ENCODE measurements at regions not wholly inside any gene's neighbourhood (a gene's known extent, or its start where the extent isn't known, plus 50 kb on each side); places are given as distances from the start of the nearest gene placed in this dataset.
"Not testable (repeated sequence)": the region's sequence is repeated elsewhere in the genome, so short reads cannot be mapped to it uniquely, and the experiment has no call there.

DNA sequence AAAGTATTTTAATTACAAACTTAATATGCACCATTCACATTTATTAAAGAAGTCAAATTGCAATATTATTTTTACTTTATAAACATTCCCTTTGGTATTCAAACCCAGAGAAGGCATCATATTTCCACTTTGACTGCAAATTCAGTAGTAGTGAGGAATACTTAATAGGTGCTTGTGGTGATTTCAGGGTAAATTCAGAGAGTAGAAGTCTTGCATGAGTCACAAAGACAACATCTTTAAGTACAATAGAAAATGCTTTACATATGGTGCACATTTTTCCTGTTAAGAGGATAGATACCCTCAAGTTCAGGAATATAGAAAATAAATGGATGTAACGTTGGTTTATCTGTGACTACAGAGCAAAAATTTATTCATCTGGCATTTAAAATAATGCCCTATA, 390.2 kb downstream of the TENT5A start:
- no peak for DNase-seq (ENCODE audit: low read depth)

GRCh38 chr6:81353262-81353661, 399.2 kb downstream of the TENT5A start:
- no peak for DNase-seq (ENCODE audit: low read depth)
- TF ChIP-seq CTCF (IDR thresholded peaks at IDR 0.05; ENCODE audit: insufficient read depth, low read length, poor library complexity, severe bottlenecking), result no peak
- Histone ChIP-seq H3K36me3 (ENCODE audit: control insufficient read depth, insufficient read depth, low read length) (no peaks in the 10 kb centered on the region), H3K4me3 (ENCODE audit: low read depth, low read length) (no peak overlapping the region), H3K27me3 (ENCODE audit: control insufficient read depth, insufficient read depth, low read length) (no peaks in the 10 kb centered on the region)

More for the DNA sequence above, 390.2 kb downstream of the TENT5A start:
- TF ChIP-seq CTCF (IDR thresholded peaks at IDR 0.05; ENCODE audit: insufficient read depth, low read length, poor library complexity, severe bottlenecking), result no peak
- Histone ChIP-seq H3K4me3 (ENCODE audit: low read depth, low read length) (no peak overlapping the region), H3K27me3 (ENCODE audit: control insufficient read depth, insufficient read depth, low read length) (no peaks in the 10 kb centered on the region), H3K36me3 (ENCODE audit: control insufficient read depth, insufficient read depth, low read length) (no peaks in the 10 kb centered on the region)

DNA sequence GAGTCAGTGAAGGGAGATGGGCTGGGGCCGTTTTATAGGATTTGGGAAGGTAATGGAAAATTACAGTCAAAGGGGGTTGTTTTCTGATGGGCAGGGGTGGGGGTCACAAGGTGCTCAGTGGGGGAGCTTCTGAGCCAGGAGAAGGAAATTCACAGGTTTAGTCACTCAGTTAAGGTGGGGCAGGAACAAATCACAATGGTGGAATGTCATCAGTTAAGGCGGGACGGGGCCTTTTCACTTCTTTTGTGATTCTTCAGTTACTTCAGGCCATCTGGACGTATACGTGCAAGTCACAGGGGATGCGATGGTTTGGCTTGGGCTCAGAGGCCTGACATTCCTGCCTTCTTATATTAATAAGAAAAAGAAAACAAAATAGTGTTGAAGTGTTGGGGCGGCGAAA, 408.5 kb downstream of the TENT5A start:
- not testable (repeated sequence) for H3K36me3 ChIP-seq (ENCODE audit: control insufficient read depth, insufficient read depth, low read length); DNase-seq (ENCODE audit: low read depth); H3K27me3 ChIP-seq (ENCODE audit: control insufficient read depth, insufficient read depth, low read length); H3K4me3 ChIP-seq (ENCODE audit: low read depth, low read length)

GRCh38 chr6:81340946-81341345, 411.5 kb downstream of the TENT5A start:
- Histone ChIP-seq H3K36me3 (ENCODE audit: control insufficient read depth, insufficient read depth, low read length) (no peaks in the 10 kb centered on the region), H3K27me3 (ENCODE audit: control insufficient read depth, insufficient read depth, low read length) (no peaks in the 10 kb centered on the region), H3K4me3 (ENCODE audit: low read depth, low read length) (no peak overlapping the region)
- DNase-seq (ENCODE audit: low read depth), result no peak
- no peak for TF ChIP-seq CTCF (IDR thresholded peaks at IDR 0.05; ENCODE audit: insufficient read depth, low read length, poor library complexity, severe bottlenecking)

DNA sequence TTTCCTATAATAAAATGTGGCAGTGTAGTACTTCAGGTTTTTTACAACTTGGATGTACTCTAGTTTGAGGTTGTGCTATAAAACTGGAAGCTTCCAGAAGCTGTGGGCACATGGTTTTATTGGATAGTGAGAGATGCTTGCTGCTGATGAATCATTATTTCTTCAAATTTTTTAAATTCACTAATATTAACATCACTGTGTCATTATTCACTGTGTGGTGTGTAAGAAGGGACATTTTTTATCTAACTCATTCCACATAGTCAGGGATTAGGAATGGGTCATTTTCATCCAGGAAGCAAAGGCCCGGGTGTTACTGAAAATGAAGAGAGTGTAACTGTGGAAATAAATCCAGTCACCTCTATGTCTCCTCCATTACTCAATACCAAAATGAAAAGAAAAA, 421.0 kb downstream of the TENT5A start:
- H3K4me3 ChIP-seq (ENCODE audit: low read depth, low read length), result no peak overlapping the region
- DNase-seq (ENCODE audit: low read depth), result no peak
- no peak for TF ChIP-seq CTCF (IDR thresholded peaks at IDR 0.05; ENCODE audit: insufficient read depth, low read length, poor library complexity, severe bottlenecking)
- H3K27me3 ChIP-seq (ENCODE audit: control insufficient read depth, insufficient read depth, low read length), result no peaks in the 10 kb centered on the region
- H3K36me3 ChIP-seq (ENCODE audit: control insufficient read depth, insufficient read depth, low read length), result no peaks in the 10 kb centered on the region

DNA sequence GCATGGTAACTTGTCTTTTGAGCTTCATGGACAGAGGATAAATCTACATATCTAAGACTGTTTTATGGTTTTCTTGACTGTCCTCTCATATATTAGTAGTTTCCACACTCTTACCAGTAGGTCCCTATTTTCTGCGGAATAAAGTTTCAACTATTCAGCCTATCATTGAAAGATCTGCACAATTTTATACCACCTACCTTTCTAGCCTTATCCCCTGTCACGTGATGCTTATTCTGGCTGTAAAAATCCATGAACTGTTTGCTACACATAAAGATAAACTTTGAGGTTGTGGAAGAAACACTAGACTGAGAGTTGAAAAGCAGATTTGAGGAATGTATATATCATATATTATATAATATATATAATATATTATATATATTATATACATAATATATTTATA, 423.8 kb downstream of the TENT5A start:
- Histone ChIP-seq H3K36me3 (ENCODE audit: control insufficient read depth, insufficient read depth, low read length) (no peaks in the 10 kb centered on the region), H3K27me3 (ENCODE audit: control insufficient read depth, insufficient read depth, low read length) (no peaks in the 10 kb centered on the region), H3K4me3 (ENCODE audit: low read depth, low read length) (no peak overlapping the region)
- no peak for DNase-seq (ENCODE audit: low read depth)
- TF ChIP-seq CTCF (IDR thresholded peaks at IDR 0.05; ENCODE audit: insufficient read depth, low read length, poor library complexity, severe bottlenecking), result no peak
